Ovary (tissue), 3 donors: ENCODE measurements at regions not wholly inside any gene's neighbourhood (a gene's known extent, or its start where the extent isn't known, plus 50 kb on each side); places are given as distances from the start of the nearest gene placed in this dataset.

Experiments used
- CTCF ChIP-seq, 3 donors: fragments of 450-650 bp in 2 of 3; fragments of 200-600 bp in 1 of 3; IDR thresholded peaks; one replicate each; pipeline versions ENCODE4 v1.5.1 to v1.8.0; 2016 to 2022; ENCODE audit warnings: antibody characterized with exemption in 3 of 3, mild to moderate bottlenecking in 1 of 3
- POLR2A ChIP-seq: fragments of 450-650 bp; IDR thresholded peaks from one replicate; pipeline ENCODE4 v1.6.1; 2017; ENCODE audit warnings: antibody characterized with exemption, mild to moderate bottlenecking, moderate library complexity
- donor health status: DM: no; HTN: no; CAD: no.

GRCh38 chr3:102161384-102162006, 273.3 kb upstream of the ZPLD1 start:
- no peak for TF ChIP-seq CTCF (IDR thresholded peaks at IDR 0.05)
- no peak for TF ChIP-seq POLR2A
